Astrocyte (in vitro differentiated cells and primary cell): ENCODE measurements at regions not wholly inside any gene's neighbourhood (a gene's known extent, or its start where the extent isn't known, plus 50 kb on each side); places are given as distances from the start of the nearest gene placed in this dataset.

Experiments
- DNase-seq: peaks from one replicate; pipeline ENCODE4 v3.0.0-alpha.2; 2010; ENCODE audit warnings: low read depth
- FAIRE-seq: peaks from 2 replicates; lab custom pipeline; 2011; peaks lifted over from hg19 to GRCh38; lab: Jason Lieb, UNC
- H2AFZ ChIP-seq: 2 replicates; pipeline ENCODE4 v1.6.0; 2012; ENCODE audit warnings: low read depth, low read length, inconsistent platforms
- H3K27ac ChIP-seq: 2 replicates; pipeline ENCODE4 v1.5.1; 2011; ENCODE audit warnings: low read depth, low read length, inconsistent platforms
- H3K27me3 ChIP-seq: 2 replicates; pipeline ENCODE4 v1.6.0; 2011; ENCODE audit warnings: low read length, inconsistent platforms; ENCODE audit not compliant: insufficient read depth
- H3K36me3 ChIP-seq: 2 replicates; pipeline ENCODE4 v1.5.1; 2011; ENCODE audit warnings: low read length, inconsistent platforms; ENCODE audit not compliant: insufficient read depth
- H3K4me1 ChIP-seq: 2 replicates; pipeline ENCODE4 v1.5.1; 2011; ENCODE audit warnings: low read length, inconsistent platforms; ENCODE audit not compliant: insufficient read depth
- H3K4me2 ChIP-seq: 2 replicates; pipeline ENCODE4 v1.6.0; 2012; ENCODE audit warnings: low read length, inconsistent platforms
- H3K4me3 ChIP-seq: 2 replicates; pipeline ENCODE4 v1.5.1; 2011; ENCODE audit warnings: low read depth, mild to moderate bottlenecking, low read length, inconsistent platforms; ENCODE audit not compliant: insufficient read depth
- H3K79me2 ChIP-seq: 2 replicates; pipeline ENCODE4 v1.6.0; 2012; ENCODE audit warnings: mild to moderate bottlenecking, low read length, inconsistent platforms; ENCODE audit not compliant: insufficient read depth
- H3K9ac ChIP-seq: 2 replicates; pipeline ENCODE4 v1.6.0; 2012; ENCODE audit warnings: mild to moderate bottlenecking, low read length, inconsistent platforms
- H3K9me3 ChIP-seq: 2 replicates; pipeline ENCODE4 v1.5.1; 2012; ENCODE audit warnings: low read depth, mild to moderate bottlenecking, low read length, inconsistent platforms; ENCODE audit not compliant: insufficient read depth
- H4K20me1 ChIP-seq: 2 replicates; pipeline ENCODE4 v1.6.0; 2012; ENCODE audit warnings: low read length, inconsistent platforms; ENCODE audit not compliant: insufficient read depth
- H3K27ac Mint-ChIP-seq: one replicate; pipeline ENCODE4 v1.8.0; 2021; ENCODE audit warnings: mild to moderate bottlenecking, mixed read lengths; ENCODE audit not compliant: unreplicated experiment
- H3K27me3 Mint-ChIP-seq: one replicate; pipeline ENCODE4 v1.8.0; 2021; ENCODE audit warnings: low read depth, mixed read lengths; ENCODE audit not compliant: unreplicated experiment
- H3K36me3 Mint-ChIP-seq: one replicate; pipeline ENCODE4 v1.8.0; 2021; ENCODE audit warnings: low read depth, mixed read lengths; ENCODE audit not compliant: unreplicated experiment
- H3K4me1 Mint-ChIP-seq: one replicate; pipeline ENCODE4 v1.8.0; 2021; ENCODE audit warnings: low read depth, mixed read lengths; ENCODE audit not compliant: unreplicated experiment
- H3K4me3 Mint-ChIP-seq: one replicate; pipeline ENCODE4 v1.8.0; 2021; ENCODE audit warnings: mild to moderate bottlenecking, moderate library complexity, mixed read lengths; ENCODE audit not compliant: unreplicated experiment
- H3K9me3 Mint-ChIP-seq: one replicate; pipeline ENCODE4 v1.8.0; 2021; ENCODE audit warnings: mild to moderate bottlenecking, mixed read lengths; ENCODE audit not compliant: unreplicated experiment
- EZH2 ChIP-seq: IDR thresholded peaks from 2 replicates; pipeline ENCODE4 v1.6.1; 2012; ENCODE audit warnings: mild to moderate bottlenecking, low read length, inconsistent platforms; ENCODE audit not compliant: insufficient read depth
- TF ChIP-seq, protein P1 (sequence below): IDR thresholded peaks from 2 replicates; pipeline ENCODE4 v1.5.1; 2011; ENCODE audit warnings: low read depth, mild to moderate bottlenecking, inconsistent platforms, low read length, moderate library complexity; ENCODE audit not compliant: insufficient read depth

- no peaks in the 10 kb centered on the region for H3K9me3 Mint-ChIP-seq
Observed at GRCh38 chr1:53408755-53409129, 50.5 kb upstream of the DMRTB1 start.

DNA sequence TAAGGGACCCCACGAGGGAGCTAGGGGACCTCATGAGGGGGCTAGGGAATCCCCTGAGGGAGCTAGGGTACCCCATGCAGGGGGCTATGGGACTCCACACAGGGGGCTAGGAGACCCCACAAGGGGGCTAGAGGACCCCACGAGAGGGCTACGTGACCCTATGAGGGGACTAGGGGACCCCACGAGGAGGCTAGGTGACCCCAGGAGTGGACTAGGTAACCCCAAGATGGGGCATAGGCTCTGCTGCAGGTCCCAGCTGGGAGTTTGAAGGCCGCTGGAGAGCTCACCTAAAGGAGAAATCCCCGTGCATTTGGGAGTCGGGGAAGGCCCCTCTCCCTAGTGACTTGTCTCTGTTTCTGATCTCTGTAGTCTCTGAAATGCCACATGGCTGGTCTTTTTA, 50.0 kb upstream of the DMRTB1 start:
- no peak for FAIRE-seq
- Histone ChIP-seq H3K9ac (no peak overlapping the region), H4K20me1 (peaks cover 6% of the 10 kb centered on the region), H3K79me2 (no peaks in the 10 kb centered on the region), H3K27ac (no peak overlapping the region), H3K4me3 (no peak overlapping the region), H2AFZ (no peak overlapping the region), H3K27me3 (peaks cover 18% of the 10 kb centered on the region), H3K36me3 (no peaks in the 10 kb centered on the region), H3K4me1 (peaks cover 43% of the 10 kb centered on the region), H3K4me2 (no peak overlapping the region), H3K9me3 (no peaks in the 10 kb centered on the region)
- peaks cover 45% of the 10 kb centered on the region for H3K4me1 Mint-ChIP-seq
- DNase-seq: no peak
- TF ChIP-seq, protein P1, sequence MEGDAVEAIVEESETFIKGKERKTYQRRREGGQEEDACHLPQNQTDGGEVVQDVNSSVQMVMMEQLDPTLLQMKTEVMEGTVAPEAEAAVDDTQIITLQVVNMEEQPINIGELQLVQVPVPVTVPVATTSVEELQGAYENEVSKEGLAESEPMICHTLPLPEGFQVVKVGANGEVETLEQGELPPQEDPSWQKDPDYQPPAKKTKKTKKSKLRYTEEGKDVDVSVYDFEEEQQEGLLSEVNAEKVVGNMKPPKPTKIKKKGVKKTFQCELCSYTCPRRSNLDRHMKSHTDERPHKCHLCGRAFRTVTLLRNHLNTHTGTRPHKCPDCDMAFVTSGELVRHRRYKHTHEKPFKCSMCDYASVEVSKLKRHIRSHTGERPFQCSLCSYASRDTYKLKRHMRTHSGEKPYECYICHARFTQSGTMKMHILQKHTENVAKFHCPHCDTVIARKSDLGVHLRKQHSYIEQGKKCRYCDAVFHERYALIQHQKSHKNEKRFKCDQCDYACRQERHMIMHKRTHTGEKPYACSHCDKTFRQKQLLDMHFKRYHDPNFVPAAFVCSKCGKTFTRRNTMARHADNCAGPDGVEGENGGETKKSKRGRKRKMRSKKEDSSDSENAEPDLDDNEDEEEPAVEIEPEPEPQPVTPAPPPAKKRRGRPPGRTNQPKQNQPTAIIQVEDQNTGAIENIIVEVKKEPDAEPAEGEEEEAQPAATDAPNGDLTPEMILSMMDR: no peak
- TF ChIP-seq EZH2: no peak
- no peaks in the 10 kb centered on the region for H3K36me3 Mint-ChIP-seq
- H3K27me3 Mint-ChIP-seq: peaks cover 17% of the 10 kb centered on the region
- H3K4me3 Mint-ChIP-seq: no peak overlapping the region
- no peak overlapping the region for H3K27ac Mint-ChIP-seq
- H3K9me3 Mint-ChIP-seq: no peaks in the 10 kb centered on the region

More at GRCh38 chr1:53408755-53409129, 50.5 kb upstream of the DMRTB1 start:
- H3K4me3 Mint-ChIP-seq: no peak overlapping the region
- H3K4me1 ChIP-seq: peaks cover 39% of the 10 kb centered on the region
- no peak overlapping the region for H3K4me3 ChIP-seq
- DNase-seq (no peak), FAIRE-seq (no peak)
- H3K4me1 Mint-ChIP-seq: peaks cover 40% of the 10 kb centered on the region
- no peak overlapping the region for H3K4me2 ChIP-seq
- H3K36me3 Mint-ChIP-seq: no peaks in the 10 kb centered on the region
- H3K9ac ChIP-seq: no peak overlapping the region
- H3K79me2 ChIP-seq: no peaks in the 10 kb centered on the region
- H3K36me3 ChIP-seq: no peaks in the 10 kb centered on the region
- H3K27ac Mint-ChIP-seq: no peak overlapping the region
- no peaks in the 10 kb centered on the region for H3K9me3 ChIP-seq
- H4K20me1 ChIP-seq: peaks cover 6% of the 10 kb centered on the region
- no peak overlapping the region for H3K27ac ChIP-seq
- no peak for TF ChIP-seq EZH2
- TF ChIP-seq, protein P1: no peak
- no peak overlapping the region for H2AFZ ChIP-seq
- H3K27me3 Mint-ChIP-seq: peaks cover 17% of the 10 kb centered on the region
- peaks cover 18% of the 10 kb centered on the region for H3K27me3 ChIP-seq
